HL-60 (cell line): ENCODE measurements at regions not wholly inside any gene's neighbourhood (a gene's known extent, or its start where the extent isn't known, plus 50 kb on each side); places are given as distances from the start of the nearest gene placed in this dataset.
A peak's percentile ranks its signal among the peaks of the same experiment; 100 is the strongest.

ENCODE experiments used
- DNase-seq, 2 experiments: peaks; one replicate each; pipeline ENCODE4 v3.0.0-alpha.2; 2010 to 2020; ENCODE audit warnings: low read depth in 1 of 2, low spot score in 1 of 2
- H3K27ac ChIP-seq: fragments of 250-450 bp; sonication (Bioruptor Pico); replicated peaks from 2 replicates; pipeline ENCODE4 v1.5.1; 2020; ENCODE audit warnings: mild to moderate bottlenecking, moderate library complexity
- H3K27me3 ChIP-seq: fragments of 250-450 bp; sonication (Bioruptor Pico); 2 replicates; pipeline ENCODE4 v1.5.1; 2021; ENCODE audit warnings: mild to moderate bottlenecking, moderate library complexity; ENCODE audit not compliant: insufficient read depth, poor library complexity, severe bottlenecking
- H3K4me3 ChIP-seq: replicated peaks from 2 replicates; pipeline ENCODE4 v1.5.1; 2011; ENCODE audit warnings: mild to moderate bottlenecking, control low read depth, low read length; ENCODE audit not compliant: insufficient read depth
- CTCF ChIP-seq: IDR thresholded peaks from one replicate; pipeline ENCODE4 v1.5.1; 2011; ENCODE audit warnings: low read length, control low read depth, inconsistent platforms; ENCODE audit not compliant: insufficient read depth
- POLR2AphosphoS5 ChIP-seq: IDR thresholded peaks from 2 replicates; pipeline ENCODE4 v1.6.1; 2012; ENCODE audit warnings: low read depth
- REST ChIP-seq: IDR thresholded peaks from 2 replicates; pipeline ENCODE4 v1.6.1; 2012; ENCODE audit warnings: low read depth; ENCODE audit not compliant: insufficient replicate concordance
- SPI1 ChIP-seq: IDR thresholded peaks from 2 replicates; pipeline ENCODE4 v1.6.1; 2012; ENCODE audit warnings: low read depth, mild to moderate bottlenecking, borderline replicate concordance

DNA sequence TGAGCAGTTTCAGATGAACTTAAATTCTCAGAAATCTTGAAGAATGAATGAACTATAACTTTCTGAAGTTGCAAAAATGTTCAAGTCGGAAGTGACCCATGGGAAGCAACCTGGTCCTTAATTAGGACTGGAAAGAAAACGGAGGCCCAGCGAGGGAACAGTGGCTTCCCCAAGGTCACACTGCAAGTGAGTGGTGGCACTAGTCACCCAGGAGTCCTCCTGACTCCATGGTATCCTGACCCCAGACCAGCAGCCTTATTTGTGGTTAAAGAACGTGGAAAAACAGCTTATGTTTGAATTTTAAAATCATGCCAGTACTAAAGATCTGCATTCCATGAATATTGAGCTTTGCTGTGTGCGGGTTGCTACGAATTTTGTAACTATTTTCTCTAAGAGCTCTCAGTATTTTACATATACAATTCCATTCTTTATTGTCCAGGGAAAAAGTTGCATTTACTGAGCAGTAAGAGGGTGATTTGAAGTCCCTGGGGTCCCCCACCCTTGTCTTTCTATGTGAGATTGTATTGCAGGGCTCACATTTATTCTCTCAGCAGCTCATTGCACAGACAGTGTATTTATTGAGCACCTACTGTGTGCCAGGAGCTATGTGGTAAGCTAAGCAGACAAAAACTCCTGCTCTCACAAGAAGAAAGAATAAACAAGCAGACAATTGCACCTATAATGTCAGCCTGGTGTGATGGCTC lies 61.6 kb upstream of the ATP5PO start:
- H3K27me3 ChIP-seq = no peaks in the 10 kb centered on the region
- DNase-seq = peak in 1 of 2 experiments; percentile 9
- H3K4me3 ChIP-seq = no peak overlapping the region
- peak overlapping the region; percentile 85 for H3K27ac ChIP-seq
- TF ChIP-seq POLR2AphosphoS5 = no peak
- TF ChIP-seq REST = no peak
- no peak for TF ChIP-seq SPI1
- no peak for TF ChIP-seq CTCF

GRCh38 chr21:33976082-33977016 lies 60.7 kb upstream of the ATP5PO start:
- Histone ChIP-seq H3K27me3 (no peaks in the 10 kb centered on the region), H3K4me3 (no peak overlapping the region), H3K27ac (peak overlapping the region; percentile 85)
- peak; percentile 80 to 89 for DNase-seq
- TF ChIP-seq REST = no peak
- TF ChIP-seq POLR2AphosphoS5 = peak; percentile 51; the same call in 1 of the 2 replicates
- peak; percentile 59 for TF ChIP-seq SPI1
- no peak for TF ChIP-seq CTCF

GRCh38 chr21:33975548-33976081 lies 60.0 kb upstream of the ATP5PO start:
- DNase-seq = peak; percentile 55 to 82
- peak; percentile 98 for TF ChIP-seq SPI1
- no peak for TF ChIP-seq REST
- H3K27ac ChIP-seq = peak overlapping the region; percentile 85
- H3K4me3 ChIP-seq = no peak overlapping the region
- H3K27me3 ChIP-seq = no peaks in the 10 kb centered on the region
